ENCODE measurements at regions not wholly inside any gene's neighbourhood (a gene's known extent, or its start where the extent isn't known, plus 50 kb on each side); places are given as distances from the start of the nearest gene placed in this dataset.

DNA sequence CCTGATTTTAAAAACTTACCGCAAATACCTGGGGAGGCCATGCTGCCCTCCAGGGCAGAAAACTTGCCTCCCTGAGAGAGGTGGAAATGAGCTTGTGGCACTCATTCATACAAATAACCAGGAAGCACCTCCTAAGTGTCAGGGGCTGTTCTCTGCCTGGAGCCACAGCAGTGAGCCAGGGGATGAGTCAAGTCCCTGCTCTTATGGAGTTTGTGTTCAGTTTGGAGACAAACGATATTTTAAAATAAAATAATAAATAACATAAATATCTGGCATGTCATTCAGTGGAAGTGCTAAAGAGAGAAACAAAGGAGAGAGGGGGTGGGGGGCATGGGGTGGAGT, 313.8 kb downstream of the C16orf95 start:
- no peak for DNase-seq

DNA sequence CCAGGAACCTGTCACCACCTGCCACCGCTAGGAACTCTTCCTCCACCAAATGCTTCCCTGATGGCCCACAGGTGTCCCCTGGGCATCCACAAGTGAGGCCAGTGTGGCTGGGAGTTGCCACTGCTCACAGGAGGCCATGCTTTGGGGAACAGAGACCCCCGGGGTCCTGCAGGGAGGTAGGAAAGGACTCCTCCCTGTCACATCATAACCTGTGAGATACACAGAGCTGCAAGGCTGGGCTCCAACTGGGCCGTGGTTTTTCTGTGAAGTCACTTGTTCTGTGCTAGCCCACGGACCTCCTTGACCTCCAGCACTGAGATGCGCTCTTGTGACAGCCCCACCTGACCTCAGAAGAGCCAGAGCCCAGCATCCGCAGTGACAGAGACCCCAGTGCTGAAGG, 311.2 kb downstream of the C16orf95 start:
- no peak for DNase-seq

DNA sequence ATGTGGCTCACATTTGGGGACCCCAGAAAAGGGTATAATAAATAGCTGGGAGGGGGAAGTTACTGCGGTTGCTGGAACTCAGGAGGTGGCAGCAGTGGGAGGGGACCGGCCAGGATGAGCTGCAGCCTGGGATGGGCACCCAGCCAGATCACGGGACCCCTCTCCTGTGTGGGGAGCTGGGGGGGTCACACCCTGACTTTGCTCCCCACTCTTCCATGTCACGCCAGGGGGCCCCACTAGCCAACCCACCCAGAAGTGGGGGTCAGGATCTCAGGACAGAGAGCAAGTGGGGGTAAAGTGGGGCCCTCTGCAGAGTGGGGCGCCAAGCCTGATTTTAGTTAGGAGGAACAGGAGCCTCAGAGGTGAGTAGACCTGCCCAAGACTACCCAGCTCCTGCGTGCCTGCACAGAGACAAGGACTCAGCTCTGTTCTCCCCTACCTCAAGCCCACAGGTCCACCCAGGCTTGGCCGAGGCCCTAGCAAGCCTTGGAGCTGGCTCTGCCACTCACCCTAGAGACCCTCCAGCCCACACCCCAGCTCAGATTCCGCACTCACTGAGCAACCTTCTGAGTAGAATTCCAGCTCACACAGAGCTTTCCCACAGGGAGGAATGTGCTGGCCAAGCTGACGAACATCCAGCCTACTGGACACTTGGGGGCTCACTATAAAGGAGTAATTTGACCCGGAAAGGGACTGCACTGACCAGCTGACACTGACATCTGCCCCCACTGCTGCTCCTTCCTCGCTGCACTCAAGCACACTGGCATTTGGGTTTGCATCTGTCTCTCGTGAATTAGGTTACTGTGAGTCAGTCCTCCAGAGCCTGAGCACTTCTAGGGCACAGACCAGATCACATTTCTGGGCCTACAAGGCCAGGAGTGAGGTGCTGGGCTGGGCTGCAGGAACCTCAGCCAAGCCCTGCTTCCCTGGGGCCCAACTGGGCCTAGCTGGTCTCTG, 310.1 kb downstream of the C16orf95 start:
- DNase-seq = no peak

DNA sequence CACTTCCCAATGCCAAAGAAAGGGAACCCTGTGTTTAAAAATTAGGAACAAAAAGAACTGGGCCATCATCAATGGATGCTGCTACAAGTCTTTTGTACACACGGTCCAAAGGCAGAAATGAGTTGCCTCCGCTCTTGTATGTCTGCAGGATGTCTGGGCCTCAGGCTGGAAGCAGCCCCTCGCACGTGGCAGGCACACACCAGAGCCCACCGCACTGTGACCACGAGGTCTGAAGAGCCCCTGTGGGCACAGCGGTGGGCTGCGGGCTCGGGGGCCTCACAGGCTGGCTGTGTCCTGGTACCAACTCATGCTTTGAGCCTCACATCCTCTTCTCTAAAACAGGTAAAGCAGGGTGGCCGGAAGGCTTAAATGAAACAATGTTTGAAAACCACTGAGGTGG, 309.3 kb downstream of the C16orf95 start:
- no peak for DNase-seq

DNA sequence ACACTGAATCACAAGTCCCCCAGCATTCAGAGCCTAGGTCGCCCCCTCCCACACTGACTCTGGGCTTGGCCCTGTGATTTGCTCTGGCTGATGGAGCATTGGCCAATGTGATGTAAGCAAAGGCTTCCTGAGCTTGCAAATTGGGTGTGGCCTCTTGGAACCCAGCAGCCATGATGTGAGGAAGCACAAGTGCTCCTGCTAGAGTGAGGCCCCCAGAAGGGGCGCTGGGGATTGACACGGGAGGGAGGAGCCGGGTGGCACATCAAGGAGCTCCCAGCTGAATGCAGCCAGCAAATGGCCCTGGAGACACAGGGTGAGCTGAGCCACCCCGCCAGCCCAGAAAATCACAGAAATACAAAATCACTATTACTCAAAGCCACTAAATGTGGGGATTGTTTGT, 308.5 kb downstream of the C16orf95 start:
- no peak for DNase-seq

DNA sequence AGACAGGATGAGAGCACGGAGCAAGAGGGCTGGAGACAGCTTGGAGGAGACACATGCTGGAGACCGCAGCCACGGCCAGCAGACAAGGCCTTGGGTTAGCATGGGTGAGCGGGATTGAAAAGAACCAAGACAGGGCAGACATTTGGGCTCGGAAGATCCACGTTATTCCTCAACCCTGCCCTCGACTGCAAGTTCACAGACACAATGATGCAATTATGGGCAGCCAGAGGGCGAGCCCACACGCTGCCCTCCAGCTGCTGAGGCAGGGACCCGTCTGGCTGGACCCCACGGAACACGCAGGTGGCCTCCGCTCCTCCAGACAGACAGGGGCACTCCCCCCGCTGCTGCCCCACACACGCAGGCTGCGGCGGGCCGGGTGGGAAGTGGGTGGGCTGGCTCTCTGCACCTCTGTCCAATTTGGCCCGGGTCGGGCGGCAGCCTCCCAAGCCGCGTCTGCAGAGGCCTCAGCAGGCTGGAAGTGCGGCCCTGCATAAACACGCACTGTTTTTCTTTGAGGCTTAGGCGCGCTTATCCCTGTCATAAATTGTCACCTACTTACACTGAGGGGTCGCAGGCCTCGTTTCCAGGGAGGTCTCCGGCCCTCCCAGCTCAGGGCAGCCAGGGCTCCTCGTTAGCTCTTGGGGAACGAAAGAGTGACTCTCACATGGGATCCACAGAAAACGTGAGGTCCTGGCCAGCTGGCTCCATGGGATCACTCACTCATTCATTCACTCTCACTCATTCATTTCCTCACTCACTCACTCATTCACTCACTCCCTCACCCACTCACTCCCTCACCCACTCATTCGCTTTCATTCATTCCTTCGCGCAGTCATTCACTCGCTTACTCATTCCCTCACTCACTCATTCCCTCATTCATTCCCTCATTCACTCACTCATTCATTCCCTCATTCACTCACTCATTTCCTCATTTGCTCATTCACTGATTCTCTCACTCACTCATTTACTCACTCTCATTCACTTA, 303.9 kb downstream of the C16orf95 start:
- DNase-seq = peak; percentile 67

DNA sequence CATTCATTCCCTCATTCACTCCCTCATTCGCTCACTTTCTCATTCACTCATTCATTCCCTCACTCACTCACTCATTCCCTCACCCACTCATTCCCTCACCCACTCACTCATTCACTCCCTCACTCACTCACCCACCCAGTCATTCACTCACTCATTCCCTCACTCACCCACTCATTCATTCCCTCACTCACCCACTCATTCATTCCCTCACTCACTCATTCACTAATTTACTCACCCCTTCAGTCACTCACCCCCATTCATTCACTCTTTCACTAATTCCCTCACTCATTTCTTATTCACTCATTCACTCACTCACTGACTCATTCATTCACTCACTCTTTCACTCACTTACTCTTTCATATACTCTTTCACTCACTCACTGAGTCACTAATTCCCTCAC, 303.1 kb downstream of the C16orf95 start:
- no peak for DNase-seq

DNA sequence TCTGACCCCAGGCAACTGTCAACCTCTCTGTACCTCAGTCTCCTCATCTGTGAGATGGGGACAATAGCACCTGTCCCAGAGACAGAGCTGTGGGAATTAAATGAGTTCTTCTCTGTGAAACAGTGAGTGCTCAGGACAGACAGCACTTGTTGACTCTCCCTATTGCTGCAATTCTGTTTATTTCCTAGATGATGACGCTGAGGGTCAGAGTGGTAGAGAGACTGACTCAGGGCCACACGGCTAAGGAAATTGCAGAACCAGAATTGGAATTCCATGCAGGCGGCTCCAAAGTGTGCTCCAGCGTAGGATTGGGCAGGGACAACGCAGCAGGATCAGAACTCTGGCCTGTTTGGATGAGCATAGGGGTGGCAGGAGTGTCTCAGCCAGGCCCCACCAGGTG, 302.2 kb downstream of the C16orf95 start:
- DNase-seq = no peak

DNA sequence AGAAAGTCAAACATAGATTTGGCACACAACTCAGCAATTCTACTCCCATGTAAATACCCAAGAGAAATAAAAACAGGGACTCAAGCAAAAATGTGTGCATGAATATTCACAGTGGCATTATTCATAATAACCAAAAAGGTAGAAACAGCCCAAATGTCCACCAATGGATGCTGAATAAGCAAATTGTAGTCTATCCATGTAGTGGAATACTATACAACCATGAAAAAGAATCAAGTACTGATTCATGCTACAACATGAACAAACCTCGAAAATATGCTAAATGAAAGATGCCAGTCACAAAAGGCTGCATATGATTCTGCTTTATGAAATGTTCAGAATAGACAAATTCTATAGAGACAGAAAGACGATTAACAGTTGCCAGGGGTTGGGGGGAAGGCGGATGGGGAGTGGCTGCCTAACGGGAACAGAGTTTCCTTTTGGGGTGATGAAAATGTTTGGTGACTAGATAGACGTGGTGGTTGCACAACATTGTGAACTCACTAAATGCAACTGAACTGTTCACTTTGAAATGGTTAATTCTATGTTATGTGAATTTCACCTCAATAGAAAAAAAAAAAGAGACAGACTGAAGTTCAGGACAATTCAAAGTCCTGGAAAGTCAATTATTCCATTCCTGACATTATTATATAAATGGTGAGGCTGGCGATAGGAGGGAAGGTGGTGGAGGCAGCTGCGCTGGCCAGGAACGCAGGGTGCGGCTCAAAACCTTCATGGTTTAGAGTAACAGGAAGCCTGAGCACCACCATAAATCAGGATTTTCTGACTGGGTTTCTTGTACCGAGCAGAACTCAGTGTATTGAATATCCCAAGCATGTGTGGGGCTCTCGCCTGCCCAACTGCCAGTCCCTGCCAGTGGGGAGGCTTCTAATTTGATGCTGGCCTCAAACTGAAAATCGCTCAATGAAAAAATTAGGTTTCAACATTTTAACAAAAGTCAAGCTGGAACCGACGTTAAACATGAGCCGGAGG, 300.9 kb downstream of the C16orf95 start:
- no peak for DNase-seq

DNA sequence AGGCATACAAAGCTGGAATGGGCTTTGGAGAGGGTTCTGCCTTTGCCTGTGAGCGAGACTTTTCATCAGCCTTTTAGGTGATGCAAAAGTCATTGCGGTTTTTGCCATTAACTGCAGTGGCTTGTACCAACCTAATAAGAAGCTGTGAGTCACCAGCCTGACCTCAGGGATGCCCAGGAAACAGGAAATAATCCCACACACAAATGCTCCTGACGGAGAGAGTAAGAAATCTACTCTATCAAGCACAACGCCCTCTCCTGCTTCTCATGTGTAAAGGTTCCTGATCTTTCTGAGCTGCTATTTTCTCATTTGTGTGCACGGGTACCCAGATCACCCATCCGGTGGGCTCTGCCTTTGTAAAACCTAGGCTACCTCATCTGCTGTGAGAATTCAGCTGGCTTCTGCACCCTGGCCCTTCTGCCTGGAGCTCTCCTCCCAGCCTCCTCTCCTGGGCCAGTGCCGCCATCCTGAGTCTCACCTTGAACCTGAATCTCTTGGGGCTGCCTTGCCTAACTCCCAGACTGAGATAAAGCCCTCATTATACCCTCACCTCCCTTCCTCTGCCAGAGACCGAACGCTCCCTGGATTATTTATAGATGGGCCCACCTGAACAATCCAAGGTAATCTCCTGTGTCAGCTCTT, 299.7 kb downstream of the C16orf95 start:
- DNase-seq = no peak

DNA sequence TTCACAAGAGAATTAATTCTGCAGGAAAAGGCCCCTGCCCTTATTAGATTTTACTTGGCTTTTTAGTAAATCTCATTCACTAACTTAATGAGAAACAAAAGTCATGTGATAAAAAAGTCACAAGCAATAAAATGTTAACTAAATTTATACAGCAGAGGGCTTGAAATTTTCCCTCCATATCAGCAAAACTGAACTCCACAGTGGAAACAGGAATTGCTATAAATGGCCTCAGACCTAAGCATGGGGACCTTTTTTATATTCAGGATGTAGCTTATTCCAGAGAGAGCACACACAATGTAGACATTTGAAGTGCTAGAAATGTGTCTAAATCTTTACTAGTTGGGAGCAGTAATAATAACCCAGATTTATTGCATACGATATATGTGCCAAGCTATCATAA, 291.5 kb downstream of the C16orf95 start:
- DNase-seq = no peak

DNA sequence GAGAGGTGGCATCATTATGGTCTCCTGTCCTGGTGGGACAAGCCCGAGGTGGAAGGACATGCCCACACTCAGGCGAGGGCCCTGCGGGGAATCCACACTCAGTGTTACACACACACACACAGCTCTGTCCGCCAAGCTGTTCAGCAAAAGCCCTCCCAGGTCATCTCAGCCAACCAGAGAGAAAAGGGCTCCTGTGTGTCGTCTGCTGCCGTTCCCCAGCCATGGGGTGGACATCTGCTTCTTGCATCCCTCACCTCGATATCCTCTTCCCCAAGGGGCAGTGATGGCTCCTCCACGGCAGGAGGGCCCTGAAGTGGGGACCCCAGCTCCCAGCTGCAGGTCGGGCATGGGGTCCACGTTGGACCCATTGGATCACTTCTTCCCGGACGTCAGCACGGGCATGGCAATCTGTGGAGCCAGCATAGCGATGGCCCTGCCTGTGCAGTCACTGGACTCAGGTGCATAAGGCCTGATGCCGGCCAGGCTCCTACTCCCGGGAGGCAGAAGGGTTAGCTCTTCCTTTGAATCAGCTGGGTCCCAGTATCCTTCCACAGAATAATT, 290.1 kb downstream of the C16orf95 start:
- DNase-seq = no peak

DNA sequence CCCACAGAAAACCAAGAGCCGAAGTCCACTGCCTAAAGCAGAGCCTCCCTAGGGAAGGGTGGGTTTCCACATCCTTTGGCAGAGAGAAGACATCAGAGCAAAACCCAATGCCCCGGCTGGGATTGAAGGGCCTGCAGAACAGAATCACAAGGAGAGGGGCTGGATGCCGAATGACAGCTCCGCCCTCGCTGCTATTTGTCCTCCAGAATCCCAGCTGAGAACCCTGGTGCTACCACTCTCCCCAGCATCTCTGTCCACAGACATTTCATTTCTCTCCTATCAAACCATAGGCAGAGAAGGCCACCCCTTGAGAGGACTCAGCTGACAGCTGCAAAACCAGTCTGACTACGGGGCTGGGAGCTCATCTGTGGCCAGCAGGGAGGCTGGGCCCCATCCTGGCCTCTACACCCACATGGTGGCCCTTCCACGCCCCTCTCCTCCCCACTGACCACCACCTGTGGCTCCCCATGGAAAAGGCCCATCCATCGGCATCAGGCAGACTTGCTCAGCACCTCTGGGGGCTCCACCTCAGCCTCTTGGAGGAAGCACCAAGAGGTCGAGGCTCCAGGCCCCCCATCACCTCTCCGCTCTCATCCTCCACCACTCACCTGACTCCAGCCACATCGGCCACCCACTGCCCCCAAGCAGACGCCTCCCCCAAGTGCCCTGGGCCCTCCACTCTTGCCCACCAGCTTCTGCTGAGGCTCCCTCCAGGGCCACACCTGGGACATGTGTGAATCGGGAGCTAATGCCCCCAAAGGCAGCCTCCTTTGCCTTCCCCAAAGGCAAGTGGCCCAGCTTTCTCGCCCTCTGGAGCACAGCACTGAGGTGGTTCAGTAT, 288.5 kb downstream of the C16orf95 start:
- DNase-seq = no peak

DNA sequence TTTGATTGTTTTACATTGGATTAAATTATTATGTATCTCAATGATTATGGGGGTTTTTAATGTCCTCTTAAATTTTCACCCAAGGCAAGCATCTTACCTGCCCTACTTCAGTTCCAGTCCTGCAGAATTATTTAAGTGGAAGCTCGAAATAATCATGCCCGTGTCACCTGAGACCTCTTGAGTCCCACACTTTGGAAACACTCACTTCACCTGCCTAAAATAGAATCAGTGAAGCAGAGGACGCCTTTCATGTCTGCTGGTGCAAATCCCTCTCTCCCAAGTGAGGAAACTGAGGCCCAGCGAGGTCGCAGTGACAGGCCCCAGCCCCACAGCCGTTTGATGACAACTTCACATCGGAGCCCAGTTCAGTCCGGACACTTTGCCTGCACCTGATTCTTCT, 284.6 kb downstream of the C16orf95 start:
- no peak for DNase-seq

DNA sequence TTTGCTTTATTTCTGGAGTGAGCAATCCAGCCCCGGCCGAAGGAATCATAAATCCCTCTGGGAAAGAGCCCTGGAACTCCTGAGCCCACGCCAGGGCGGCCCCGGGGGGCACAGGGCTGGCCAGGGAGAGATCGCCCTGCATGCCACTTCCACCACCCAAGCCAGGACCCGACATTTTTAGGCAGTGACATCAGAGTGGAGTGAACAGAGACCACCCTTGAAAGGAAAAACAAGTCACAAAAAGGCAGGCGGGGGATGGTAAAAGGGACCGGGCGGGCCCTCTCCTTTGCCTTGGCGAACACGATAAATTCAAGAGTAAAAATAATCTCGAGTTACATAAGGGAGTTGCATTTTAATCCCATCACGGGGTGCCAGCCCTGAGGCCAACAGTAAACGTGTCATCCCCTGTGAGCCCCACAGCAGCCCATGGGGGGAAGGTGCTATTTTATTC, 284.1 kb downstream of the C16orf95 start:
- DNase-seq = no peak

DNA sequence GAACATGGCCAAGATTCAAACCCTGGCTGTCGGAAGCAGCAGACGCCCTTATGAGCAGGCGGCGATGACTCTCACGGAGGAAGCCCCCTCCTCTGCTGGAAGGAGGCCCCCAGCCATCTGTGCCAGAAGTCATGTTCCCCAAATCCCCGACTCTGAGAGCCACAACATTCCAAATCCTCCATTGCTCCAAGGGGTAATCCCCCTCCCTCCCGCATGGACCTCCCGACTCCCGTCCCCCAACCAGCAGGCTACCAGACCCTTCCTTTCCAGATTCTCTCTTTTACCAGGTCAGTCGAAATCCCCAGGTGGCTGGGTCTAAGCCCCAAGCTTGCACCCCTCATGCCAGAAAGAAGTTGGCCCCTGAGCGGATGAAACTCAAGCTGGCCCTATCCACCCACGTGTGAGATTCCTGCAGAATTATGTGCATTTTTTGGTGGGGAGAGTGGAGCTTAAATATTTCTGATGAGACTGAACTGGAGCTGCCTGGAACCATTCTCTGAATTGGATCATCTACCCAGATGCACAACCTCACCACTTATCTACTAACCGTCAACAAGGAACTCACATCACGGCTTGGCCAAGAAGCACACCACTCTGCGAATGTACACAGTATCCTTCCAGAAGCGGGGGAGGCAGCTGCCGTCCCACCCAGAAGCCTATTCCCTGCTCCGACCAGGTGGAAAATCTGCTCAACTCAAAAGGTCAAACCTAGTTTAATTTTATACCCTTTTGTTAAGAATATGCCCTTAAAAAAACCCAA, 283.5 kb downstream of the C16orf95 start:
- DNase-seq = no peak

DNA sequence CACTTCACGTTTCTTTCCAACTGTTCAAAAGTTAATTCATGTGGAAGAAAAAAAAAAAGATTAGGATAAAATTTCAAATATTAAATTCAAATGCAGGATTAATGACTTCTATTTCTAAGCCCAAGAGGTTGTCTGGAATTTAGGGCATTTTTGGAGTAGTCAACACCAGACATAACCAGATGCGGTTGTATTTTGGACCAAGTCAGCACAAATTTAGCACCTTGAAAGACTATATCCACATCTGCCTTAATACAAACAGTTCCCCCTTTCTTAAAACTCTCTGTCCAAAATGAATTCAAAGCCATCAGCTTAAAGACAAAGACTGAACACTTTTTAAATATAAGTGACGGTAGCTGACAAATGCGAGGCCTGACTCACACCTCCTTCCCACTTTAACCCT, 282.9 kb downstream of the C16orf95 start:
- no peak for DNase-seq

DNA sequence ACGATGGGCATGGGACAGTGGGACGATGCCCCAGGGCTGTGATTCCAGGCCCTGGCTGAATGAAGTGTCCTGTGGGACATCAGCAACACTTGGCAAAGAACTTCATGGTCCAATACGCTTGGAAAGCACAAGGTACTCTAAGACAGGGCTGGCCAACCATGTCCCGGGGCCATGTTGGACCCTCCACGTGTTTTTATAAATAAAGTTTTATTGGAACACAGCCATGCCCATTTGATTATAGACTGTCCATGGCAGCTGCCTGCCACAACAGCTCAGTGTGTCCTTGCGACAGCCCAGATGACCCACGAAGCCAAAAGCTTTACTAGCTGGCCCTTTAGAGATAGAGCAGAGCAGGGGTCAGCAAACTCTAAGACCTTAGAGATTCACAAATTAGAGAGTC, 282.1 kb downstream of the C16orf95 start:
- DNase-seq = no peak

DNA sequence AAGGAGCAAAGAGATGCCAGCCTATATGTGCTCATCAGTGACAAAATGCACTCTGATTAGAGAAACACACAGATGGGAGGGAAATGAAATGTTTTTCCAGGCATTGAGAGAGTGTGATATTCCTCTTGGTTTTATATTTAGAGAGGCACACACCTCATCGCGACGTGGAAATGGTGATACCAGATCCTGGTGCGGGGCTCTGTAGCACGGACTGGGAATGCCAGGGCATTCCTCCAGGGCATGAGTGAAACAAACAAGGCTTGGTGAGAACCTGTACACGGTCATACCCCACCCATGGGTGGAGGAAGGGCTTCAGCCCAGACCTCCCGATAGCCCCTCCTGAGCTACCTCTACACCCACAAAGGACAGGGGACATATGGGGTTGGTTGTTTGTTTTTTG, 280.2 kb downstream of the C16orf95 start:
- no peak for DNase-seq
